Esophagus squamous epithelium (tissue), 5 donors: ENCODE measurements at regions not wholly inside any gene's neighbourhood (a gene's known extent, or its start where the extent isn't known, plus 50 kb on each side); places are given as distances from the start of the nearest gene placed in this dataset.

Experiments used
- DNase-seq: peaks from one replicate; lab custom pipeline; 2025; lab: John Stamatoyannopoulos, UW
- H3K27ac ChIP-seq, 4 donors: fragments of 200-600 bp; sonication (generic); one replicate each; pipeline ENCODE4 v1.5.1; 2016 to 2019; ENCODE audit warnings: mild to moderate bottlenecking in 1 of 4
- H3K27me3 ChIP-seq, 4 donors: fragments of 200-600 bp; sonication (generic); 1 replicate in 3 of 4; 2 replicates in 1 of 4; pipeline versions ENCODE4 v1.5.1 to v1.6.0; 2017 to 2021; ENCODE audit warnings: antibody characterized with exemption in 1 of 4
- H3K36me3 ChIP-seq, 3 donors: fragments of 200-600 bp; sonication (generic); one replicate each; pipeline ENCODE4 v1.5.1; 2016 to 2019
- H3K4me1 ChIP-seq, 3 donors: fragments of 200-600 bp; sonication (generic); one replicate each; pipeline ENCODE4 v1.5.1; 2017 to 2019
- H3K4me3 ChIP-seq, 4 donors: fragments of 200-600 bp; sonication (generic); 1 replicate in 3 of 4; 2 replicates in 1 of 4; pipeline ENCODE4 v1.5.1; 2016 to 2019; ENCODE audit warnings: mild to moderate bottlenecking in 2 of 4, moderate library complexity in 1 of 4
- H3K9me3 ChIP-seq, 3 donors: fragments of 200-600 bp; sonication (generic); one replicate each; pipeline ENCODE4 v1.5.1; 2016 to 2019
- CTCF ChIP-seq, 6 experiments: fragments of 450-650 bp in 4 of 6; fragments of 200-600 bp in 2 of 6; sonication (generic) in 2 of 6; IDR thresholded peaks; one replicate each; pipeline ENCODE4 v1.5.1; 2016 to 2019; ENCODE audit warnings: antibody characterized with exemption in 6 of 6, mild to moderate bottlenecking in 4 of 6, moderate library complexity in 4 of 6
- POLR2A ChIP-seq, 4 donors: fragments of 450-650 bp; IDR thresholded peaks; one replicate each; pipeline ENCODE4 v1.6.1; 2017; ENCODE audit warnings: antibody characterized with exemption in 4 of 4, mild to moderate bottlenecking in 4 of 4, moderate library complexity in 3 of 4
- WGBS, 2 donors: methylation state at CpG; one replicate each; pipeline ENCODE4 v1.1.5; 2018; 5-methylcytosine and 5-hydroxymethylcytosine counted together
- intact Hi-C: fragments of 100-400 bp; cut with DNase I; formaldehyde crosslinking; loops from one replicate; pipeline ENCODE4 v1.15.0; 2022
- donor health status: DM: yes; HTN: yes; CAD: no.

- Histone ChIP-seq H3K27ac (peak overlapping the region in 1 of 4 donors; percentile 36), H3K36me3 (no peaks in the 10 kb centered on the region), H3K27me3 (no peaks in the 10 kb centered on the region), H3K4me1 (peaks cover 0 to 38% (median 0%) of the 10 kb centered on the region in 3 donors), H3K4me3 (no peak overlapping the region), H3K9me3 (no peaks in the 10 kb centered on the region)
- intact Hi-C loops: loop anchor here (5.0 kb wide), 1 partner anchor 225 kb away; no protein-coding TSS in a partner anchor
- DNase-seq: no peak
- TF ChIP-seq POLR2A (IDR thresholded peaks at IDR 0.05) (no peak), CTCF (IDR thresholded peaks at IDR 0.05) (peak; percentile 59 to 83 (median 75))
- 61 to 63% methylated on average over 7 of the region's 7 CpGs for WGBS, 2 donors
Observed at GRCh38 chr1:67532452-67533216, 102.4 kb upstream of the SERBP1 start.

- H3K4me1 ChIP-seq: peaks cover 0 to 42% (median 0%) of the 10 kb centered on the region in 3 donors
- H3K4me3 ChIP-seq: no peak overlapping the region
- H3K27me3 ChIP-seq: no peaks in the 10 kb centered on the region
- 65 to 69% methylated on average over 2 of the region's 2 CpGs for WGBS, 2 donors
- H3K27ac ChIP-seq: no peak overlapping the region
- DNase-seq: no peak
- TF ChIP-seq CTCF (IDR thresholded peaks at IDR 0.05): no peak
- TF ChIP-seq POLR2A (IDR thresholded peaks at IDR 0.05): no peak
- no peaks in the 10 kb centered on the region for H3K9me3 ChIP-seq
- intact Hi-C loops: loop anchor here (5.0 kb wide), 1 partner anchor 223 kb away; no protein-coding TSS in a partner anchor
- H3K36me3 ChIP-seq: no peaks in the 10 kb centered on the region
Observed at GRCh38 chr1:67534627-67535065, 104.4 kb upstream of the SERBP1 start.

- Histone ChIP-seq H3K4me1 (peaks cover 0 to 37% (median 0%) of the 10 kb centered on the region in 3 donors), H3K27me3 (no peaks in the 10 kb centered on the region), H3K4me3 (no peak overlapping the region), H3K36me3 (no peaks in the 10 kb centered on the region), H3K9me3 (no peaks in the 10 kb centered on the region), H3K27ac (no peak overlapping the region)
- intact Hi-C loops: no loop called here
- no peak for DNase-seq
- TF ChIP-seq CTCF (IDR thresholded peaks at IDR 0.05) (peak; percentile 51 to 98 (median 96)), POLR2A (IDR thresholded peaks at IDR 0.05) (no peak)
- 1 to 3% methylated on average over 5 of the region's 5 CpGs for whole genome bisulfite sequencing, 2 donors
Observed at GRCh38 chr1:67535474-67535873, 105.3 kb upstream of the SERBP1 start.

- no peak for DNase-seq
- 55 to 71% methylated on average over 9 of the region's 9 CpGs for WGBS, 2 donors
- peaks cover 0 to 23% (median 0%) of the 10 kb centered on the region in 3 donors for H3K4me1 ChIP-seq
- intact Hi-C loops: no loop called here
- no peaks in the 10 kb centered on the region for H3K27me3 ChIP-seq
- TF ChIP-seq CTCF (IDR thresholded peaks at IDR 0.05) (no peak), POLR2A (IDR thresholded peaks at IDR 0.05) (no peak)
- no peak overlapping the region for H3K4me3 ChIP-seq
- H3K27ac ChIP-seq: peak overlapping the region in 2 of 4 donors; percentile 7 to 9
- H3K9me3 ChIP-seq: no peaks in the 10 kb centered on the region
- H3K36me3 ChIP-seq: no peaks in the 10 kb centered on the region
Observed at GRCh38 chr1:67536957-67537666, 106.9 kb upstream of the SERBP1 start.

GRCh38 chr1:67537667-67538018 lies 107.4 kb upstream of the SERBP1 start:
- Histone ChIP-seq H3K27me3 (no peaks in the 10 kb centered on the region), H3K27ac (peak overlapping the region in 2 of 4 donors; percentile 7 to 9), H3K4me3 (no peak overlapping the region), H3K9me3 (no peaks in the 10 kb centered on the region), H3K4me1 (peaks cover 0 to 22% (median 0%) of the 10 kb centered on the region in 3 donors), H3K36me3 (no peaks in the 10 kb centered on the region)
- 43 to 72% methylated on average over 5 to 6 of the region's 6 CpGs for WGBS, 2 donors
- no peak for DNase-seq
- intact Hi-C loops: no loop called here
- TF ChIP-seq POLR2A (IDR thresholded peaks at IDR 0.05) (no peak), CTCF (IDR thresholded peaks at IDR 0.05) (no peak)
